Caco-2 (cell line): ENCODE measurements at regions not wholly inside any gene's neighbourhood (a gene's known extent, or its start where the extent isn't known, plus 50 kb on each side); places are given as distances from the start of the nearest gene placed in this dataset.

Source experiments
- BruUV-seq: library from RNA; stranded (reverse); fragments of 400-500 nt; replicated peaks from 2 replicates; lab custom pipeline; 2021; lab: Mats Ljungman, UMichigan
- CTCF ChIA-PET: fragments of 300-600 bp; sonication (Branson Sonifier 250); formaldehyde crosslinking; loops from one replicate; lab custom pipeline; 2022; ENCODE audit warnings: antibody characterized with exemption; lab: Charles Lee
- POLR2A ChIA-PET: fragments of 300-600 bp; sonication (Branson Sonifier 250); formaldehyde crosslinking; loops from one replicate; lab custom pipeline; 2022; ENCODE audit warnings: antibody characterized with exemption; lab: Charles Lee
- DNase-seq, 2 experiments: peaks; one replicate each; pipeline versions ENCODE4 v3.0.0 to v3.0.0-alpha.2; 2020 to 2022
- H3K27me3 ChIP-seq: replicated peaks from 2 replicates; pipeline ENCODE4 v1.6.0; 2011; ENCODE audit warnings: low read length; ENCODE audit not compliant: control insufficient read depth, insufficient read depth
- H3K36me3 ChIP-seq: 2 replicates; pipeline ENCODE4 v1.5.1; 2011; ENCODE audit warnings: low read length; ENCODE audit not compliant: control insufficient read depth, insufficient read depth
- H3K4me1 ChIP-seq: fragments of 250-450 bp; sonication (Bioruptor Pico); 2 replicates; pipeline ENCODE4 v1.5.1; 2020; ENCODE audit warnings: mild to moderate bottlenecking
- H3K4me3 ChIP-seq: 2 replicates; pipeline ENCODE4 v1.5.1; 2011; ENCODE audit warnings: low read depth, mild to moderate bottlenecking, control low read depth, low read length
- H3K9me3 ChIP-seq: fragments of 250-450 bp; sonication (Bioruptor Pico); 2 replicates; pipeline ENCODE4 v1.5.1; 2020; ENCODE audit warnings: mild to moderate bottlenecking, moderate library complexity
- H3K27ac Mint-ChIP-seq: one replicate; pipeline ENCODE4 v1.8.0; 2022; ENCODE audit warnings: mixed read lengths; ENCODE audit not compliant: unreplicated experiment
- H3K27me3 Mint-ChIP-seq: one replicate; pipeline ENCODE4 v1.8.0; 2022; ENCODE audit warnings: mixed read lengths; ENCODE audit not compliant: insufficient read depth, unreplicated experiment
- H3K36me3 Mint-ChIP-seq: one replicate; pipeline ENCODE4 v1.8.0; 2022; ENCODE audit warnings: mild to moderate bottlenecking, mixed read lengths; ENCODE audit not compliant: insufficient read depth, unreplicated experiment
- H3K4me1 Mint-ChIP-seq: one replicate; pipeline ENCODE4 v1.8.0; 2022; ENCODE audit warnings: low read depth, mixed read lengths; ENCODE audit not compliant: unreplicated experiment
- H3K4me3 Mint-ChIP-seq: one replicate; pipeline ENCODE4 v1.8.0; 2022; ENCODE audit warnings: mild to moderate bottlenecking, moderate library complexity, mixed read lengths; ENCODE audit not compliant: unreplicated experiment
- H3K9me3 Mint-ChIP-seq: one replicate; pipeline ENCODE4 v1.8.0; 2022; ENCODE audit warnings: mixed read lengths; ENCODE audit not compliant: unreplicated experiment
- CTCF ChIP-seq, 2 experiments: fragments of 200-600 bp in 1 of 2; IDR thresholded peaks; 1 replicate in 1 of 2; 2 replicates in 1 of 2; pipeline versions ENCODE4 v1.5.1 to v1.8.0; 2011 to 2022; ENCODE audit warnings: antibody characterized with exemption in 1 of 2, control low read depth in 1 of 2, inconsistent platforms in 1 of 2, low read depth in 1 of 2, low read length in 1 of 2, mild to moderate bottlenecking in 1 of 2, moderate library complexity in 1 of 2; ENCODE audit not compliant: insufficient read depth in 1 of 2, severe bottlenecking in 1 of 2, unreplicated experiment in 1 of 2
- intact Hi-C: fragments of 100-400 bp; cut with micrococcal nuclease; formaldehyde crosslinking; loops from one replicate; pipeline ENCODE4 v1.10.0; 2022; ENCODE audit not compliant: unreplicated experiment

GRCh38 chr2:136363900-136364299 is 246.0 kb upstream of the CXCR4 start:
- Mint-ChIP-seq H3K36me3 (no peaks in the 10 kb centered on the region), H3K9me3 (no peaks in the 10 kb centered on the region), H3K4me1 (no peaks in the 10 kb centered on the region), H3K4me3 (no peak overlapping the region), H3K27me3 (peaks cover 2% of the 10 kb centered on the region), H3K27ac (no peak overlapping the region)
- intact Hi-C loops, result no loop called here
- H3K27me3 ChIP-seq, result no peaks in the 10 kb centered on the region
- H3K4me1 ChIP-seq, result no peaks in the 10 kb centered on the region
- no peak for DNase-seq
- no peak for TF ChIP-seq CTCF (IDR thresholded peaks at IDR 0.05; ENCODE audit: insufficient read depth in 1 of 2, low read depth in 1 of 2, low read length in 1 of 2, severe bottlenecking in 1 of 2, unreplicated experiment in 1 of 2)
- no peak overlapping the region for H3K4me3 ChIP-seq
- ChIA-PET CTCF (no interaction called here), POLR2A (no interaction called here)
- no peaks in the 10 kb centered on the region for H3K36me3 ChIP-seq
- H3K9me3 ChIP-seq, result no peaks in the 10 kb centered on the region
- BruUV-seq, result no TSS peak

GRCh38 chr2:136363470-136363869 is 245.5 kb upstream of the CXCR4 start:
- Mint-ChIP-seq H3K36me3 (no peaks in the 10 kb centered on the region), H3K27ac (no peak overlapping the region), H3K4me3 (no peak overlapping the region), H3K9me3 (no peaks in the 10 kb centered on the region), H3K4me1 (no peaks in the 10 kb centered on the region), H3K27me3 (peaks cover 2% of the 10 kb centered on the region)
- no TSS peak for BruUV-seq
- intact Hi-C loops, result no loop called here
- Histone ChIP-seq H3K4me1 (no peaks in the 10 kb centered on the region), H3K9me3 (no peaks in the 10 kb centered on the region), H3K36me3 (no peaks in the 10 kb centered on the region), H3K27me3 (no peaks in the 10 kb centered on the region), H3K4me3 (no peak overlapping the region)
- no peak for TF ChIP-seq CTCF (IDR thresholded peaks at IDR 0.05; ENCODE audit: insufficient read depth in 1 of 2, low read depth in 1 of 2, low read length in 1 of 2, severe bottlenecking in 1 of 2, unreplicated experiment in 1 of 2)
- POLR2A ChIA-PET, result no interaction called here
- CTCF ChIA-PET, result no interaction called here
- no peak for DNase-seq

- Mint-ChIP-seq H3K27ac (no peak overlapping the region), H3K4me3 (no peak overlapping the region), H3K9me3 (no peaks in the 10 kb centered on the region), H3K36me3 (no peaks in the 10 kb centered on the region), H3K4me1 (no peaks in the 10 kb centered on the region), H3K27me3 (peaks cover 2% of the 10 kb centered on the region)
- BruUV-seq, result no TSS peak
- Histone ChIP-seq H3K4me1 (no peaks in the 10 kb centered on the region), H3K4me3 (no peak overlapping the region), H3K27me3 (no peaks in the 10 kb centered on the region), H3K36me3 (no peaks in the 10 kb centered on the region), H3K9me3 (no peaks in the 10 kb centered on the region)
- CTCF ChIA-PET, result no interaction called here
- no peak for DNase-seq
- POLR2A ChIA-PET, result no interaction called here
- no peak for TF ChIP-seq CTCF (IDR thresholded peaks at IDR 0.05; ENCODE audit: insufficient read depth in 1 of 2, low read depth in 1 of 2, low read length in 1 of 2, severe bottlenecking in 1 of 2, unreplicated experiment in 1 of 2)
- intact Hi-C loops, result no loop called here
Measured at GRCh38 chr2:136362676-136363390, 244.9 kb upstream of the CXCR4 start.
